Trophoblast cell (in vitro differentiated cells and primary cell): ENCODE measurements at regions not wholly inside any gene's neighbourhood (a gene's known extent, or its start where the extent isn't known, plus 50 kb on each side); places are given as distances from the start of the nearest gene placed in this dataset.
A peak's percentile ranks its signal among the peaks of the same experiment; 100 is the strongest.

Source experiments
- DNase-seq, 2 donors: peaks; one replicate each; pipeline ENCODE4 v3.0.0-alpha.2; 2016
- H2AFZ ChIP-seq: 2 replicates; pipeline ENCODE4 v1.6.1; 2013; ENCODE audit warnings: low read length, moderate library complexity, mild to moderate bottlenecking; ENCODE audit not compliant: insufficient read depth, poor library complexity
- H2AK5ac ChIP-seq: 2 replicates; pipeline ENCODE4 v1.6.1; 2013; ENCODE audit warnings: mild to moderate bottlenecking, low read length
- H2BK120ac ChIP-seq: 2 replicates; pipeline ENCODE4 v1.6.1; 2013; ENCODE audit warnings: low read length, mild to moderate bottlenecking, moderate library complexity; ENCODE audit not compliant: insufficient read depth, poor library complexity
- H2BK12ac ChIP-seq: 2 replicates; pipeline ENCODE4 v1.6.1; 2013; ENCODE audit warnings: mild to moderate bottlenecking, low read length, moderate library complexity
- H2BK5ac ChIP-seq: 2 replicates; pipeline ENCODE4 v1.6.1; 2013; ENCODE audit warnings: low read length, low read depth, moderate library complexity, mild to moderate bottlenecking; ENCODE audit not compliant: poor library complexity
- H3K14ac ChIP-seq: 2 replicates; pipeline ENCODE4 v1.6.1; 2013; ENCODE audit warnings: mild to moderate bottlenecking, low read length
- H3K18ac ChIP-seq: 2 replicates; pipeline ENCODE4 v1.6.1; 2013; ENCODE audit warnings: mild to moderate bottlenecking, low read length
- H3K23ac ChIP-seq: 2 replicates; pipeline ENCODE4 v1.6.1; 2013; ENCODE audit warnings: low read length
- H3K27ac ChIP-seq: 2 replicates; pipeline ENCODE4 v1.5.1; 2013; ENCODE audit warnings: low read depth, mild to moderate bottlenecking, inconsistent platforms, low read length, moderate library complexity
- H3K27me3 ChIP-seq: 2 replicates; pipeline ENCODE4 v1.6.1; 2013; ENCODE audit warnings: inconsistent platforms, mild to moderate bottlenecking, low read length, moderate library complexity; ENCODE audit not compliant: insufficient read depth
- H3K36me3 ChIP-seq, 2 experiments: 1 replicate in 1 of 2; 2 replicates in 1 of 2; pipeline ENCODE4 v1.6.1; 2013; ENCODE audit warnings: low read length in 2 of 2, mild to moderate bottlenecking in 2 of 2, moderate library complexity in 1 of 2; ENCODE audit not compliant: insufficient read depth in 2 of 2, control insufficient read depth in 1 of 2
- H3K4ac ChIP-seq: 2 replicates; pipeline ENCODE4 v1.6.1; 2013; ENCODE audit warnings: low read depth, mild to moderate bottlenecking, low read length, moderate library complexity
- H3K4me1 ChIP-seq, 2 experiments: 1 replicate in 1 of 2; 2 replicates in 1 of 2; pipeline ENCODE4 v1.6.1; 2013; ENCODE audit warnings: low read length in 2 of 2, mild to moderate bottlenecking in 2 of 2, moderate library complexity in 1 of 2; ENCODE audit not compliant: insufficient read depth in 2 of 2, control insufficient read depth in 1 of 2
- H3K4me2 ChIP-seq: 2 replicates; pipeline ENCODE4 v1.6.1; 2013; ENCODE audit warnings: inconsistent platforms, mild to moderate bottlenecking, low read length, moderate library complexity
- H3K4me3 ChIP-seq: 2 replicates; pipeline ENCODE4 v1.5.1; 2013; ENCODE audit warnings: mild to moderate bottlenecking, low read depth, low read length, inconsistent platforms
- H3K79me1 ChIP-seq: one replicate; pipeline ENCODE4 v1.6.1; 2013; ENCODE audit warnings: low read length
- H3K79me2 ChIP-seq: 2 replicates; pipeline ENCODE4 v1.6.1; 2013; ENCODE audit warnings: low read length, mild to moderate bottlenecking; ENCODE audit not compliant: control insufficient read depth, insufficient read depth, poor library complexity
- H3K9ac ChIP-seq: 2 replicates; pipeline ENCODE4 v1.6.1; 2013; ENCODE audit warnings: mild to moderate bottlenecking, low read length
- H3K9me3 ChIP-seq: 2 replicates; pipeline ENCODE4 v1.6.1; 2013; ENCODE audit warnings: low read depth, mild to moderate bottlenecking, control low read depth, inconsistent platforms, low read length; ENCODE audit not compliant: insufficient read depth
- H4K12ac ChIP-seq: 2 replicates; pipeline ENCODE4 v1.6.1; 2013; ENCODE audit warnings: low read depth, mild to moderate bottlenecking, low read length, moderate library complexity
- H4K8ac ChIP-seq: 2 replicates; pipeline ENCODE4 v1.6.1; 2013; ENCODE audit warnings: low read depth, mild to moderate bottlenecking, low read length, moderate library complexity
- H4K91ac ChIP-seq: one replicate; pipeline ENCODE4 v1.6.1; 2013; ENCODE audit warnings: low read depth, mild to moderate bottlenecking, low read length, moderate library complexity
- WGBS: extraction: QIAGEN DNeasy Blood & Tissue Kit; methylation state at CpG from one replicate; pipeline ENCODE4 v1.1.7; 2013; ENCODE audit warnings: missing lambda C conversion rate; ENCODE audit not compliant: insufficient read length, insufficient coverage; ENCODE audit errors: extremely low coverage; 5-methylcytosine and 5-hydroxymethylcytosine counted together

GRCh38 chr16:82224821-82225220 is 54.8 kb upstream of the MPHOSPH6 start:
- no peak overlapping the region for H2BK5ac ChIP-seq
- H3K4ac ChIP-seq = no peak overlapping the region
- no peak overlapping the region for H3K14ac ChIP-seq
- H3K27ac ChIP-seq = no peak overlapping the region
- H3K4me3 ChIP-seq = no peak overlapping the region
- H3K79me1 ChIP-seq = no peaks in the 10 kb centered on the region
- no peak overlapping the region for H3K18ac ChIP-seq
- H3K4me1 ChIP-seq = no peaks in the 10 kb centered on the region
- H2AFZ ChIP-seq = no peak overlapping the region
- no peak overlapping the region for H3K9ac ChIP-seq
- no peaks in the 10 kb centered on the region for H3K27me3 ChIP-seq
- H3K4me2 ChIP-seq = no peak overlapping the region
- H4K12ac ChIP-seq = no peak overlapping the region
- peaks cover 6% of the 10 kb centered on the region for H3K9me3 ChIP-seq
- H4K8ac ChIP-seq = no peak overlapping the region
- H3K23ac ChIP-seq = no peak overlapping the region
- no CpG with 5 or more reads among the region's 2 CpGs for WGBS
- no peak overlapping the region for H2BK12ac ChIP-seq
- H3K36me3 ChIP-seq = no peaks in the 10 kb centered on the region
- H4K91ac ChIP-seq = no peak overlapping the region
- H3K79me2 ChIP-seq = no peaks in the 10 kb centered on the region
- no peak for DNase-seq
- no peak overlapping the region for H2BK120ac ChIP-seq
- H2AK5ac ChIP-seq = no peak overlapping the region

- no peak overlapping the region for H2AFZ ChIP-seq
These were observed 50.5 kb upstream of the MPHOSPH6 start for GRCh38 chr16:82220541-82220940.

More at GRCh38 chr16:82220541-82220940, 50.5 kb upstream of the MPHOSPH6 start:
- Histone ChIP-seq H3K79me2 (no peaks in the 10 kb centered on the region), H3K27ac (no peak overlapping the region), H3K27me3 (no peaks in the 10 kb centered on the region), H3K36me3 (no peaks in the 10 kb centered on the region), H3K14ac (no peak overlapping the region), H4K12ac (no peak overlapping the region), H2AK5ac (no peak overlapping the region), H3K4me1 (no peaks in the 10 kb centered on the region), H3K79me1 (no peaks in the 10 kb centered on the region), H3K4me3 (peak overlapping the region; percentile 8), H4K91ac (no peak overlapping the region), H3K9ac (no peak overlapping the region), H3K18ac (no peak overlapping the region), H3K23ac (peak overlapping the region; percentile 99), H4K8ac (no peak overlapping the region), H2BK120ac (no peak overlapping the region), H3K4me2 (no peak overlapping the region), H2BK5ac (no peak overlapping the region), H3K4ac (no peak overlapping the region), H2BK12ac (no peak overlapping the region), H3K9me3 (peaks cover 6% of the 10 kb centered on the region)
- WGBS = 100% methylated on average over 3 of the region's 4 CpGs
- no peak for DNase-seq
